ENCODE measurements at regions not wholly inside any gene's neighbourhood (a gene's known extent, or its start where the extent isn't known, plus 50 kb on each side); places are given as distances from the start of the nearest gene placed in this dataset.

- no peak for TF ChIP-seq BHLHE40 (IDR thresholded peaks at IDR 0.05; ENCODE audit: borderline replicate concordance)
- no peak for TF ChIP-seq NFRKB (IDR thresholded peaks at IDR 0.05)
- TF ChIP-seq FOXM1 (IDR thresholded peaks at IDR 0.05; ENCODE audit: borderline replicate concordance) = no peak
- no peak for TF ChIP-seq TARDBP (IDR thresholded peaks at IDR 0.05)
- TF ChIP-seq CTBP1 (IDR thresholded peaks at IDR 0.05; ENCODE audit: borderline replicate concordance) = no peak
- no peak for TF ChIP-seq FOXA1 (IDR thresholded peaks at IDR 0.05)
- no peak for TF ChIP-seq FOXK2 (IDR thresholded peaks at IDR 0.05)
- no peak for TF ChIP-seq HDGF (IDR thresholded peaks at IDR 0.05; ENCODE audit: borderline replicate concordance)
- TF ChIP-seq SP1 (IDR thresholded peaks at IDR 0.05) = no peak
- TF ChIP-seq L3MBTL2 (conservative IDR thresholded peaks at IDR 0.05) = no peak
- TF ChIP-seq ELF4 (IDR thresholded peaks at IDR 0.05) = no peak
- no peak for TF ChIP-seq ZNF384 (IDR thresholded peaks at IDR 0.05)
- no peak for TF ChIP-seq PKNOX1 (IDR thresholded peaks at IDR 0.05)
Observed at GRCh38 chr9:115715666-115716065, 437.9 kb upstream of the PAPPA start.

Data from HEK293T (cell line).